Stromal cell of bone marrow (primary cell): ENCODE measurements at regions not wholly inside any gene's neighbourhood (a gene's known extent, or its start where the extent isn't known, plus 50 kb on each side); places are given as distances from the start of the nearest gene placed in this dataset.

Experiments
- DNase-seq: peaks from one replicate; pipeline ENCODE4 v3.0.0-alpha.2; 2012; ENCODE audit warnings: low read depth

- no peak for DNase-seq
Observed at GRCh38 chr2:156845806-156846558, 409.8 kb downstream of the GPD2 start.

- no peak for DNase-seq
Observed at GRCh38 chr2:156852210-156852609, 405.3 kb upstream of the GALNT5 start.

- no peak for DNase-seq
Observed at GRCh38 chr2:156852681-156853080, 404.8 kb upstream of the GALNT5 start.

- no peak for DNase-seq
Observed at GRCh38 chr2:156864325-156864724, 393.2 kb upstream of the GALNT5 start.

DNA sequence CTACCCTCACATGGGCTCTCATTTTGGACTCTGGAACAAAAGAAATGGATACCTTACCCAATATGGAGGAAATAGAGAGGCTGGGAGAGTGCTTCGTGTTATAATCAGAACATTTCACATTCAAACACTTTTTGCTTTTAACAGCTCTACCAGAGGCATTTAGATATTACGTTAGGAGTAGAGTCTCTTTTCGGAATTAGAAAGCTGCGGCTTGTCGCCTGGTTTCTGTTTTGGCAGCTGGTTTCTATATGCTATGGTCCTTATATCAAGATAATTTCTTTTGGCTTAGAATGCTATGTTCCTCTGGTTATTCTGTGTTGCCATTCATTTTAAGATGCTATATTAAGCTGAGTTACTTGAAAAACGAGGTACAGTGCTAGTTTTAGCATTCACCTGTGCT, 392.8 kb upstream of the GALNT5 start:
- no peak for DNase-seq

DNA sequence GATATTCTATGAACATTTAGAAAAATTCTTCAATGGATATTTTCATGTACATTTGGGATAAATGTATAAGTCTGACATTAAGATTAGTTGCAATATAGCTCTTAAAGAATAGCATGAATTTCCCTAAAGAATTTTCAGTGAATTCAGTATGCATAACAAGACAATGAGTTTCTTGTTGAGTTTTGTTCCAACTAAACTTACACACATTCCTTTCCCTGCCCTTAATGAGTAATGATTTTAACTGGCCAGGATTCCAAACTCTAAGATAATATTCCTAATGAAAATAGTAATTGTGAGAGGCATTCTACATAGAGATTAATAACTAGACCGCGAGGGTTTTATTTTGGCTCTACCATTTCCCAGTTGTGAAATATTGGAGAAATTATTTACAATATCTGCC, 390.3 kb upstream of the GALNT5 start:
- DNase-seq = no peak

GRCh38 chr2:156874707-156875106, 382.8 kb upstream of the GALNT5 start:
- DNase-seq = no peak

- no peak for DNase-seq
Observed at GRCh38 chr2:156883804-156884203, 373.7 kb upstream of the GALNT5 start.

DNA sequence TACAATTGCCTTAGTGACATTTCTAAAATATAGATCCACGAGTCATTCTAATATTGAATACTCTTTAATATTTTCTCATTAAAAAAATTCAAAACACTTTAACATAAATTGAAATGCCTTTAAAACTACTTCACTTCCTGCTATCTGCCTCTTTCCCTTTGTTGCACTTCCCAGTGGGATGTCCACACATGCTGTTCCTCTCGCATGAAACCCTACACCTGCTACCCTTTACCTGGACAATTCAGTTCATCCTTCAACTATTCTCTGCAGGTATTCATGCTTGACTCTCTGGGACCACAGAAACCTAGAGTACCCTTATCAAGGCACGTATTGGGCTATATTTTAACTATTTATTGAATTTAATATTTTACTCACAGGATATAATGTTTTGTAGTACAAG, 373.3 kb upstream of the GALNT5 start:
- DNase-seq = no peak

DNA sequence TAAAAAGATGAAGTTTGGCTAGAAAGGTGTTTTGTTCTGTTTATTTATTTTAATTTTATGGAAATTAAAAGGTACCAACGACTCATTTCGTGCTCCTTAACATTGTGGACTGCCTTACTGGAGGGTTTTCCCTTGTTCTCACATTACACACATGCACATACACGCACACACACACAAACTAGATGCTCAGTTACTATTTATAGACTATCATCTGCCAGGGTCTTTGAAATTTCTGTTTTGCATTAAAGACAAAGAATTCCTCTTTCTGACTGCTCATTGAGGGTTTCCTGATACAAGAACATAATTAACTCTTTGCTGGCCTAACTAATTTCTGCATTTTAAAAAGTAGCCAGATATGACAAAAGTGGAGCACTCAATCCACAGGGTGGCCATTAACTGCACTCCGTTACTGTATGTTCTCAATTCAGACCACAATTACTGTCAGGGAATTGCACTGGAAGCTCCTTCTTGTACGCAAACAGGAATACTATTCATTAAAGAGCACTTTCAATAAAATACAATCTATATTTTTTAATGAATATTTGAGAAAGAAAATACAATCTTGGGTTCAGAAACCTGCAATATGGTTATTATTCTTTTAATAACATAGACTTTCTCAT, 366.9 kb upstream of the GALNT5 start:
- no peak for DNase-seq

- DNase-seq = no peak
Observed at GRCh38 chr2:156891609-156892008, 365.9 kb upstream of the GALNT5 start.

DNA sequence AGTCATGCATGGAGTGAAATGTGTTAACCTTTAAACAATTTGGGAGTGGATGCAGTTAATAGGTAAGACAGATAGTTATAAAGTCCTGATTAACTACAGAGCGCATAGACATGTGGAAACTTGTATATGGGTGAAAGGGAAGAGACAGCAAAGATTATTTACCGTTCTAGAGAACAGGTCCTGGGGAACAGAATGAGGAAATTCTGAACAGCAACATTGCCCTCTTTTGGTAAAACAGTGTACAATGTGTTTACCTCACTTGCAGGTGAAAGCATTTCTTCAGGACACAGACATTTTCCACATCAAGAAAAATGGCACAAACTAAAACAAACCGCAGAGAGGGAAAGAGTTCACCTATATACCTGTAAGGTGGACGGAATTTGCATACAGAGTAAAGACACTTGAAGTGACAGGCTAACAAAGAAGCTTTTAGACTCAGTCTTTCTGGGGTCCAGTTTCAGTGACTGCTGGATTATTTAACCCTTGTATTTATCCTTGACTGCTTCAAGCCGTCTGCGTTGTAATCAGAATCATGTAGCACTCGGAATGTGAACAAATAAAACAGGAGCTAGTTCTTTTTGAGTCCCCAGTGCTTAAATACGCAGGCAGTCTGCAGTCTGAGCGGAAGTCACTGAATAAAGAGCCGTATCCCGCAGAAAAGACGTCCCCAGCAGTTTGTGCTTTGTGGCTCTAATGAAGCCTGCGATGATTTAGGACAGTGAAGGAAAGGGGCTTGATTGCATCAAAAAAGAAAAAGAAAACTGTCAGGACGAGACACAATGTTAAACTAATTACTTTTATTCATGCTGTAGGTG, 364.8 kb upstream of the GALNT5 start:
- no peak for DNase-seq

GRCh38 chr2:156896294-156896693, 361.2 kb upstream of the GALNT5 start:
- DNase-seq = no peak

DNA sequence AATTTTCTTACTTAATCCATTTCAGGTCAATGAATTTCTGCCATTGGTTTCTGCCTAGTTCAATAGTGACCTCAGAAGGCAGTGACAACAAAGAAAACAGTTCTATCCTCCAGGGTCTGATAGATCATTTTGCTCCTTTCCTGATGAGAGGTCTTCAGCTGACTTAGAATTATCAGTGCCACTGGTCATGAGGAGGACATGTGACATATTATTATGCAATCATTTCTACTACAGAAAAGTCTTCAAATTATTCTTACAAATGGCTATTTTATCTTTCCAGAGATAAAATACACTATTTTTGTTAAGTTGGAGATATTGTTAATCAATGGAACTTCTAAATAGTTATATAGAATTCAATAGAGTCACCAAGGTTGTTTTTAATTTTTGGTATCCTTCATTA, 360.0 kb upstream of the GALNT5 start:
- DNase-seq = no peak

- DNase-seq = no peak
Observed at GRCh38 chr2:156901373-156902031, 356.0 kb upstream of the GALNT5 start.

GRCh38 chr2:156903335-156903734, 354.2 kb upstream of the GALNT5 start:
- DNase-seq = no peak

GRCh38 chr2:156907806-156908205, 349.7 kb upstream of the GALNT5 start:
- DNase-seq = peak; percentile 45

DNA sequence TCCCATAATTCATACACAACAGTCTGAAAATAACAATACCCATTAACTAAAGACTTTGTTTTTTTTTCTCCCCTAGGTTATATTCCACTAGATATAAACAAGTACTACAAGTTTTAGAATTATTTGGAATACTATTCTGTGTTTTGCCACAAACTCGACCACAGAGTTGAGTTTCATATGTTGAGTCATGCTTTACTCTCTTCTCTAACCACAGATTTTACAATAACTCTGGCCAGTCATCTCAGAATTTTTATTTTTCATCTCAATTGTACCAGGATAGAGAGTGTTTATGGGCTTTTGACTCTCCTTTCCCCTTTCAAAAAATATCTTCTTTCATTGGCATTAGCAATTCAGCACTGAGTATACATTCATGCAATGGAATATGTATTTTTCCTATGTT, 348.7 kb upstream of the GALNT5 start:
- DNase-seq = peak; percentile 76

DNA sequence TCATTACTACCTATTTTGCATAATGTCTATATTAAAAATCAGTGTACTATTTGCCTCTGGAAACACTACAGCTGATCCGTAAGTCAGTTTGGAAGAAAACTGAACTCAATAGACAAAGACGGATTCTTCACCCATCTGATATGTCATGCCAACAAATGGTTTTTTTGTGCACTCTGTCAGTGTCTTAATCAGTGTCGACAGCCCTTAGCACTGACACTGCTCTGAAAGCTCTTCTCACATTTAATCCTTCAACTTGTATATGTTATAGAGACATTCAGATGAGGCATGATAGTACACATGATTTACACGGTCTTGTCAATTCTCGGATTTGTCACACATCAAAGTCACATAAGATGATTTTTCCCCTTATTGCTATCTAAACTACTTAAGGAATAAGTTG, 347.5 kb upstream of the GALNT5 start:
- DNase-seq = no peak

GRCh38 chr2:156915332-156915731, 342.2 kb upstream of the GALNT5 start:
- no peak for DNase-seq

- DNase-seq = no peak
Observed at GRCh38 chr2:156918410-156918809, 339.1 kb upstream of the GALNT5 start.

DNA sequence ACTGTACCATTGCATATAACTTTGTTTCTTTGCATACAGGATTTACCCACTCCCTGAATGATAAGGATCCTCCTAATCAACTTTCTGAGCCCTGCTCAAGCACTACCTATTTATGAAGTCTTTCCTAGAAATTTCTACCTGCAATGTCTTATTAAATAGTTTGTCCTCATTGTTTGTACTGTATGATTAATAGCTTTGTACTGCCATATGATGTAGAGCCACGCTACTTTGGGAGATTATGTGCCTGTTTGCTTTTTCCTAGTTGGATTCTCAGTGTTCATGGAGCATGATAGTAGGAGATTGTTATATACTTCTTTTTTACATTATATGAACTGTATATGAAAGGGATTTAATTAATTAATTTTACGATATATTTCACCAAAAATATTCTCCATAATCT, 327.1 kb upstream of the GALNT5 start:
- DNase-seq = no peak
